ENCODE measurements at regions not wholly inside any gene's neighbourhood (a gene's known extent, or its start where the extent isn't known, plus 50 kb on each side); places are given as distances from the start of the nearest gene placed in this dataset.

- Histone ChIP-seq H4K20me1 (replicated peaks; ENCODE audit: control insufficient read depth, insufficient read depth, low read length) (no peaks in the 10 kb centered on the region), H2AFZ (ENCODE audit: low read depth, low read length) (peak overlapping the region; percentile 58), H3K27ac (ENCODE audit: extremely low read depth, low read depth, low read length) (no peak overlapping the region), H3K4me1 (replicated peaks in 1 of 2; ENCODE audit: control insufficient read depth in 2 of 2, insufficient read depth in 2 of 2, low read length in 2 of 2) (peaks cover 0 to 13% of the 10 kb centered on the region in 2 experiments; a peak in 2 of 5 replicates), H3K9me3 (replicated peaks; ENCODE audit: control insufficient read depth, insufficient read depth, low read depth, low read length) (no peaks in the 10 kb centered on the region), H3K9ac (ENCODE audit: insufficient read depth in 1 of 2, low read depth in 2 of 2, low read length in 2 of 2) (no peak overlapping the region), H3K9me1 (ENCODE audit: control insufficient read depth, insufficient read depth, low read length) (no peaks in the 10 kb centered on the region), H3K36me3 (ENCODE audit: control insufficient read depth, insufficient read depth, low read length) (no peaks in the 10 kb centered on the region), H3K27me3 (ENCODE audit: control insufficient read depth in 2 of 2, insufficient read depth in 2 of 2, low read length in 2 of 2) (no peaks in the 10 kb centered on the region), H3K4me3 (no peak overlapping the region), H3K79me2 (ENCODE audit: control insufficient read depth, insufficient read depth, low read length) (no peaks in the 10 kb centered on the region), H3K4me2 (ENCODE audit: insufficient read depth, low read length) (peak overlapping the region; percentile 54; the same call in 1 of the 2 replicates)
- no peak for DNase-seq (ENCODE audit: extremely low read depth in 1 of 4, low spot score in 3 of 4)
- FAIRE-seq, result no peak
- TF ChIP-seq GTF3C2 (IDR thresholded peaks at IDR 0.05; ENCODE audit: borderline replicate concordance, extremely low read depth, insufficient read length) (no peak), GTF2B (IDR thresholded peaks at IDR 0.05; ENCODE audit: extremely low read depth, insufficient read length) (no peak), ELK1 (CRISPR knock-in tag; IDR thresholded peaks at IDR 0.05) (no peak), MITF (IDR thresholded peaks at IDR 0.05) (no peak)
- ChIA-PET POLR2A (no interaction called here), CTCF (ENCODE audit: low intra/inter-chr PET ratio) (no interaction called here)
- WGBS (ENCODE audit: insufficient coverage, low coverage, missing lambda C conversion rate), result 27% methylated on average over 2 of the region's 2 CpGs
- intact Hi-C loops (cut with micrococcal nuclease) (loop anchor here (2.0 kb wide), 1 partner anchor 40 kb away; no protein-coding TSS in a partner anchor), in situ Hi-C loops (cut with MboI) (no loop called here)
- ATAC-seq, result no peak
- no TSS peak for BruUV-seq (replicated peaks)
These were observed 148.1 kb upstream of the TCF21 start for GRCh38 chr6:133740816-133741215.

Data from K562 (cell line).